ENCODE measurements at regions not wholly inside any gene's neighbourhood (a gene's known extent, or its start where the extent isn't known, plus 50 kb on each side); places are given as distances from the start of the nearest gene placed in this dataset.

DNA sequence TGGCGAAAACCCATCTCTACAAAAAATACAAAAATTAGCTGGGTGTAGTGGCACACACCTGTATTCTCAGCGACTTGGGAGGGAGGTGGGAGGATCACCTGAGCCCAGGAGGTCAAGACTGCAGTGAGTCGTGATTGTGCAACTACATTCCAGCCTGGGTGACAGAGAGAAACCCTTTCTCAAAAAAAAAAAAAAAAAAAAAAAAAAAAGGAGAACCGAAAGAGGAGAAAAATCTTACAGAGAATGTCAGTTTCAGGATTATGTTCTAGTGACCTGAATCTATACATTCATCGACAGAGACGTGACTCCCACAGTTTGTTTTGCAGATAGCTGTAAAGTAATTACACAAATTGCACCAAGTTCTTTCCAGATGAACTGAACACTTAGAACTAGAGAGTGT is 187.8 kb downstream of the FTCDNL1 start:
- no peak for ATAC-seq (ENCODE audit: low FRiP score)
- Histone ChIP-seq H3K27me3 (ENCODE audit: control insufficient read depth in 1 of 2, insufficient read depth in 2 of 2, low read length in 1 of 2) (no peaks in the 10 kb centered on the region), H3K4me1 (ENCODE audit: control insufficient read depth in 1 of 2, insufficient read depth in 2 of 2, low read length in 2 of 2) (no peaks in the 10 kb centered on the region), H3K9me3 (ENCODE audit: control insufficient read depth, low read length) (peaks cover 2% of the 10 kb centered on the region), H3K36me3 (ENCODE audit: control insufficient read depth in 1 of 2, insufficient read depth in 2 of 2, low read length in 1 of 2) (no peaks in the 10 kb centered on the region), H3K4me3 (ENCODE audit: low read length in 2 of 2) (no peak overlapping the region), H3K27ac (ENCODE audit: low read depth in 1 of 2, low read length in 2 of 2) (no peak overlapping the region)
- intact Hi-C loops (cut with DNase I): no loop called here
- no peak for DNase-seq
- 63% methylated on average over 6 of the region's 6 CpGs for WGBS, 2 donors

DNA sequence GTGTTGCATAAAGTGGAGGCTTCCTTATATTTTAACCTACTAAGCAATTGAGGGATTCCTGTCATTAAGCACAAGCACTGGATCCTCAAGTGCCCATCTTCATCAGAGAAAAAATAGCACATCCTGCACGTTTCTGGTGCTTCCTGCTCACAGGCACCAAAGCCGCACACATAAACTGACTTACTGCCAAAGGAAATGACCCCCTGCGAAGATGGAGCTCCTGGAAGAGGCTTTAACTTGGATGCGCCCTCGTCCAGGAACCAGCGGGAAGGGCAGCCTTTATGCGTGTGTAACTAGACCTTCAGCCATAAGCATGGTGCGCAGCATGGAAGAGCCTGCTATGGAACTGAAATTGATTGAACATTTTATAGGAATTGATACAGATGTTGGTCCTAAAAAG is 188.7 kb downstream of the FTCDNL1 start:
- no peaks in the 10 kb centered on the region for H3K36me3 ChIP-seq (ENCODE audit: control insufficient read depth in 1 of 2, insufficient read depth in 2 of 2, low read length in 1 of 2)
- H3K4me1 ChIP-seq (ENCODE audit: control insufficient read depth in 1 of 2, insufficient read depth in 2 of 2, low read length in 2 of 2): no peaks in the 10 kb centered on the region
- no peak overlapping the region for H3K27ac ChIP-seq (ENCODE audit: low read depth in 1 of 2, low read length in 2 of 2)
- intact Hi-C loops (cut with DNase I): no loop called here
- DNase-seq: no peak
- no peak overlapping the region for H3K4me3 ChIP-seq (ENCODE audit: low read length in 2 of 2)
- no peak for ATAC-seq (ENCODE audit: low FRiP score)
- peaks cover 2% of the 10 kb centered on the region for H3K9me3 ChIP-seq (ENCODE audit: control insufficient read depth, low read length)
- 50 to 53% methylated on average over 8 of the region's 8 CpGs for WGBS, 2 donors
- H3K27me3 ChIP-seq (ENCODE audit: control insufficient read depth in 1 of 2, insufficient read depth in 2 of 2, low read length in 1 of 2): no peaks in the 10 kb centered on the region

DNA sequence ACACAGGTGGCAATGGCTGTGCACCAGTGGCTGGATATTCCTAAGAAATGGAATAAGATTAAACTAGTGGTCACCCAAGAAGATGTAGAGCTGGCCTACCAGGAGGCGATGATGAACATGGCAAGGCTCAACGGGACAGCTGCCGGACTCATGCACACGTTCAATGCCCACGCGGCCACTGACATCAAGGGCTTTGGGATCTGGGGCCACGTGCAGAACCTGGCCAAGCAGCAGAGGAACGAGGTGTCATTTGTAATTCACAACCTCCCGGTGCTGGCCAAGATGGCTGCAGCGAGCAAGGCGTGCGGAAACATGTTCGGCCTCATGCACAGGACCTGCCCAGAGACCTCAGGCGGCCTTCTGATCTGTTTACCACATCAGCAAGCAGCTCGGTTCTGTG is 190.8 kb downstream of the FTCDNL1 start:
- Histone ChIP-seq H3K27ac (ENCODE audit: low read depth in 1 of 2, low read length in 2 of 2) (no peak overlapping the region), H3K4me1 (ENCODE audit: control insufficient read depth in 1 of 2, insufficient read depth in 2 of 2, low read length in 2 of 2) (no peaks in the 10 kb centered on the region), H3K4me3 (ENCODE audit: low read length in 2 of 2) (no peak overlapping the region), H3K36me3 (ENCODE audit: control insufficient read depth in 1 of 2, insufficient read depth in 2 of 2, low read length in 1 of 2) (no peaks in the 10 kb centered on the region), H3K9me3 (ENCODE audit: control insufficient read depth, low read length) (peaks cover 2% of the 10 kb centered on the region), H3K27me3 (ENCODE audit: control insufficient read depth in 1 of 2, insufficient read depth in 2 of 2, low read length in 1 of 2) (no peaks in the 10 kb centered on the region)
- ATAC-seq (ENCODE audit: low FRiP score): no peak
- 97% methylated on average over 15 of the region's 15 CpGs for WGBS, 2 donors
- DNase-seq: no peak
- intact Hi-C loops (cut with DNase I): no loop called here

DNA sequence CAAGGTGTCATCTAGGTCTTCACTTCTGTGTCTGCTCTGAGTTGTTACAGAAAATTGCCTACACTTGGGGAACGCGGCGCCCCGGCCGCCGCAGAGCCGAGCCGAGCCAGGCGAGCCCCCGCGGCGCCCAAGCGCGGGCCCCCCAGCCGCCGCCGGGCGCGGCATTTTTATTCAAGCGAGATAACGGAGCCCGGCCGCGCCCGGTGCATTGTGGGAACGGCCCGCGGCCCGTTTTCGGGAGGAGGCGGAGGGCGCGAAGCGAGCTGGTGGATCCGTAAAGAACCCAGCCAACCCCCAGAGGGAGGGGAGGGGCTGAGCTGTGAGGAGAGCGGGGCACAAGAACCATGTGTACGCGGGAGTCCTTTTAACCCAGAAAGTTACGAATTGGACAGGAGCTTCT is 191.8 kb downstream of the FTCDNL1 start:
- peak overlapping the region in 1 of 2 donors; percentile 15 for H3K4me3 ChIP-seq (ENCODE audit: low read length in 2 of 2)
- peaks cover 2% of the 10 kb centered on the region for H3K9me3 ChIP-seq (ENCODE audit: control insufficient read depth, low read length)
- WGBS, 2 donors: 1 to 2% methylated on average over 39 of the region's 39 CpGs
- H3K36me3 ChIP-seq (ENCODE audit: control insufficient read depth in 1 of 2, insufficient read depth in 2 of 2, low read length in 1 of 2): no peaks in the 10 kb centered on the region
- no peak for ATAC-seq (ENCODE audit: low FRiP score)
- no peaks in the 10 kb centered on the region for H3K4me1 ChIP-seq (ENCODE audit: control insufficient read depth in 1 of 2, insufficient read depth in 2 of 2, low read length in 2 of 2)
- intact Hi-C loops (cut with DNase I): no loop called here
- peak; percentile 49 to 80 for DNase-seq
- no peak overlapping the region for H3K27ac ChIP-seq (ENCODE audit: low read depth in 1 of 2, low read length in 2 of 2)
- H3K27me3 ChIP-seq (ENCODE audit: control insufficient read depth in 1 of 2, insufficient read depth in 2 of 2, low read length in 1 of 2): no peaks in the 10 kb centered on the region

DNA sequence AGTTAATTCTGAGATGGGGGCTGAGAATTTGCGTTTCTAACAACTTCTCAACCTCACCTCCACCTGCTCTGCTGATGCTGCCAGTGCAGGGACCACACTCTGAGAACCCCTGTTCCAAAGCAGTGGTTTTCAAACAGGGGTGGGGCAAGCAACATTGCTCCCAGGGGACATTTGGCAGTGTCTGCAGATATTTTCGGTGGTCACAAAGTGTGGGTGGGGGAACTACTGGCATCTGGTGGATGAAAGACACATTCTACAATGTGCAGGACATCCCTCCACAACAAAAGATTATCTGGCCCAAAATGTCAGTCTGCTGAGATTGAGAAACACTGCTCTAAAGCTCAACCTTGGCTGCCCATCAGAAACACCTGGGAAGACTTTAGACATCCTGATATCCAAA is 188.7 kb upstream of the SATB2 start:
- no peaks in the 10 kb centered on the region for H3K36me3 ChIP-seq (ENCODE audit: control insufficient read depth in 1 of 2, insufficient read depth in 2 of 2, low read length in 1 of 2)
- intact Hi-C loops (cut with DNase I): no loop called here
- H3K9me3 ChIP-seq (ENCODE audit: control insufficient read depth, low read length): no peaks in the 10 kb centered on the region
- no peak overlapping the region for H3K4me3 ChIP-seq (ENCODE audit: low read length in 2 of 2)
- no peak for ATAC-seq (ENCODE audit: low FRiP score)
- DNase-seq: no peak
- WGBS, 2 donors: 71 to 74% methylated on average over 2 of the region's 2 CpGs
- no peaks in the 10 kb centered on the region for H3K4me1 ChIP-seq (ENCODE audit: control insufficient read depth in 1 of 2, insufficient read depth in 2 of 2, low read length in 2 of 2)
- no peak overlapping the region for H3K27ac ChIP-seq (ENCODE audit: low read depth in 1 of 2, low read length in 2 of 2)
- no peaks in the 10 kb centered on the region for H3K27me3 ChIP-seq (ENCODE audit: control insufficient read depth in 1 of 2, insufficient read depth in 2 of 2, low read length in 1 of 2)

DNA sequence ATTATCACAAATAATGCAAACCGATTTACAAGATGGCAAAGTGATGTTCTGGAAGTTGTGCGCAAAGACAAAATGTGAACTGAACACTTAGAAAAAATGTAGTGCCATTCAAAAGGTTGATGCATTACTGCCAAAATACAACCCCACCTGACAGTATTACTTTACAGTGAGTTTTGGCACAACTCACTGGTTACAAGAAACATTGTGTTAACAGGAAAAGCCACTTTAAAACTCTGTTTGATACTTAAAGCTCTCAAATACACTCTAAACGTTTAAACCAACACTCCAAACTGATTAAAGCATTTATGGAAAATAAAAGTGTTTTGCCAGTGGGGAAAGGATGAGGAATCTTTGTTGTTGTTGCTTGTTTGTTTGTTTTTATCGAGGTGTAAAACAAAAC is 173.4 kb upstream of the SATB2 start:
- Histone ChIP-seq H3K36me3 (ENCODE audit: control insufficient read depth in 1 of 2, insufficient read depth in 2 of 2, low read length in 1 of 2) (no peaks in the 10 kb centered on the region), H3K27me3 (ENCODE audit: control insufficient read depth in 1 of 2, insufficient read depth in 2 of 2, low read length in 1 of 2) (no peaks in the 10 kb centered on the region), H3K9me3 (ENCODE audit: control insufficient read depth, low read length) (no peaks in the 10 kb centered on the region), H3K27ac (ENCODE audit: low read depth in 1 of 2, low read length in 2 of 2) (no peak overlapping the region), H3K4me1 (ENCODE audit: control insufficient read depth in 1 of 2, insufficient read depth in 2 of 2, low read length in 2 of 2) (no peaks in the 10 kb centered on the region), H3K4me3 (ENCODE audit: low read length in 2 of 2) (no peak overlapping the region)
- ATAC-seq (ENCODE audit: low FRiP score): no peak
- intact Hi-C loops (cut with DNase I): no loop called here
- no peak for DNase-seq
- WGBS, 2 donors: 66 to 67% methylated on average over 4 of the region's 4 CpGs

DNA sequence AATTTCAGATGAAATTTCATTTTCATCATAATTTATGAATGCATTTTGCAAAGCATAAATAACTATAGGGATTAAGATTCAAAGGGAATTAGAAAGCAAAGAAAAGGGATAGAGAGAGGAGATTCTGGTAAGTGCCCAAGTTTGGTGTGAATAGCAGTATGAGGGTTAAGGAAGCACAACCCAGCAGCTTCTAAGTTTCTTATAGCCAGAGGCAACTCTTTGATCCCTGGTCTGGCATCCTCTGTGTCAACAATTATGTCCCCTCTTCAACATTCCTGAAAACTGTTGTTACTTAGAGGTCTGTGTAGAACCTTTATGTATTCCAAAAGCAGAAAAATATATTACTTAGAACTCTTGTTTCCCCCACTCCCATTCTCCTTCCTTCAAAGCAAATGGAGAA is 171.6 kb upstream of the SATB2 start:
- ATAC-seq (ENCODE audit: low FRiP score) (no peak), DNase-seq (no peak)

DNA sequence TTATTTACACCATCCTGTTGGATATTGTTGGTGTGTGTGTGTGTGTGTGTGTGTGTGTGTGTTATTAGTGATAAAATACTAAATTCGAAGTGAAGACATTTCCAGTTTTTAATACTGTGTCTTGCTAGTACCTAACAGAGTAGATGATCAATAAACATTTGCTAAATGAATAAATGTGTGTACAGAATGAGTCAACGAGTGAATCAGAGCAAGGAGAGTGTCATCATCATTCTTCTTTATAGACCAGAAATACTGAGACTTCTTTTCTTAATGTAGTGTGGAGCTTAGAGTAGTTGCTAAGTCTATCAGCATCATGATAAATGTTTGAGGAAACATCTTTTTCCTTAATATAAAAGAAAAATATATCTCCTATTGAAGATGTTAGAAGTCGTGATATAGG is 169.7 kb upstream of the SATB2 start:
- no peak overlapping the region for H3K27ac ChIP-seq (ENCODE audit: low read depth in 1 of 2, low read length in 2 of 2)
- WGBS, 2 donors: 44 to 52% methylated on average over 3 of the region's 3 CpGs
- no peaks in the 10 kb centered on the region for H3K36me3 ChIP-seq (ENCODE audit: control insufficient read depth in 1 of 2, insufficient read depth in 2 of 2, low read length in 1 of 2)
- peaks cover 0 to 4% of the 10 kb centered on the region in 2 donors for H3K27me3 ChIP-seq (ENCODE audit: control insufficient read depth in 1 of 2, insufficient read depth in 2 of 2, low read length in 1 of 2)
- intact Hi-C loops (cut with DNase I): no loop called here
- H3K4me1 ChIP-seq (ENCODE audit: control insufficient read depth in 1 of 2, insufficient read depth in 2 of 2, low read length in 2 of 2): no peaks in the 10 kb centered on the region
- H3K9me3 ChIP-seq (ENCODE audit: control insufficient read depth, low read length): no peaks in the 10 kb centered on the region
- no peak overlapping the region for H3K4me3 ChIP-seq (ENCODE audit: low read length in 2 of 2)
- ATAC-seq (ENCODE audit: low FRiP score): no peak
- no peak for DNase-seq

More for the DNA sequence above, 171.6 kb upstream of the SATB2 start:
- no peaks in the 10 kb centered on the region for H3K9me3 ChIP-seq (ENCODE audit: control insufficient read depth, low read length)
- no peaks in the 10 kb centered on the region for H3K4me1 ChIP-seq (ENCODE audit: control insufficient read depth in 1 of 2, insufficient read depth in 2 of 2, low read length in 2 of 2)
- H3K27me3 ChIP-seq (ENCODE audit: control insufficient read depth in 1 of 2, insufficient read depth in 2 of 2, low read length in 1 of 2): peaks cover 0 to 4% of the 10 kb centered on the region in 2 donors
- intact Hi-C loops (cut with DNase I): no loop called here
- no peak overlapping the region for H3K27ac ChIP-seq (ENCODE audit: low read depth in 1 of 2, low read length in 2 of 2)
- no peaks in the 10 kb centered on the region for H3K36me3 ChIP-seq (ENCODE audit: control insufficient read depth in 1 of 2, insufficient read depth in 2 of 2, low read length in 1 of 2)
- H3K4me3 ChIP-seq (ENCODE audit: low read length in 2 of 2): no peak overlapping the region

DNA sequence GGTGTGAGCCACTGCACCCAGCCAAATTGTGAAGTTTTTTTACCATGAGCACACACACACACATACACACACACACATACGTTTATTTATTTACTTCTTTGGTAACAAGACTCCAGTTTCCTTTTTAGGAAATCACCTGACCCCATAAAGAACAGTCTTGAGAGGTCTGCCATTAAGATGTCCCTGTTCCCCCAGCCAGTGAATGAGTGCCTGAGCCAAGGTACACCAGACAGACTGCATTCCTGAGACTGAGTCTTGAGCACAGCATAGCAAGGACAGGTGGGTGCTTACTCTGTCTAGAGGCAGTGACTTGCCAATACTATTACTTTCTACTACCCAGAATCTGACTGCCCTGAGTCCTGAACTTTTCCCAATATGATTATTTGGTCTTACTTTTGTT is 167.2 kb upstream of the SATB2 start:
- ATAC-seq (ENCODE audit: low FRiP score) (no peak), DNase-seq (no peak)
- WGBS, 2 donors: 50 to 62% methylated on average over 1 of the region's 1 CpG
- Histone ChIP-seq H3K36me3 (ENCODE audit: control insufficient read depth in 1 of 2, insufficient read depth in 2 of 2, low read length in 1 of 2) (no peaks in the 10 kb centered on the region), H3K4me1 (ENCODE audit: control insufficient read depth in 1 of 2, insufficient read depth in 2 of 2, low read length in 2 of 2) (no peaks in the 10 kb centered on the region), H3K27ac (ENCODE audit: low read depth in 1 of 2, low read length in 2 of 2) (no peak overlapping the region), H3K4me3 (ENCODE audit: low read length in 2 of 2) (no peak overlapping the region), H3K27me3 (ENCODE audit: control insufficient read depth in 1 of 2, insufficient read depth in 2 of 2, low read length in 1 of 2) (peaks cover 0 to 4% of the 10 kb centered on the region in 2 donors), H3K9me3 (ENCODE audit: control insufficient read depth, low read length) (no peaks in the 10 kb centered on the region)
- intact Hi-C loops (cut with DNase I): no loop called here

All from aorta (tissue), 5 donors.